NCI-H748 (cell line): ENCODE measurements at regions not wholly inside any gene's neighbourhood (a gene's known extent, or its start where the extent isn't known, plus 50 kb on each side); places are given as distances from the start of the nearest gene placed in this dataset.
A peak's percentile ranks its signal among the peaks of the same experiment; 100 is the strongest.

Source experiments
- DNase-seq: peaks from one replicate; lab custom pipeline; 2025; ENCODE audit not compliant: unreplicated experiment; lab: John Stamatoyannopoulos, UW

DNA sequence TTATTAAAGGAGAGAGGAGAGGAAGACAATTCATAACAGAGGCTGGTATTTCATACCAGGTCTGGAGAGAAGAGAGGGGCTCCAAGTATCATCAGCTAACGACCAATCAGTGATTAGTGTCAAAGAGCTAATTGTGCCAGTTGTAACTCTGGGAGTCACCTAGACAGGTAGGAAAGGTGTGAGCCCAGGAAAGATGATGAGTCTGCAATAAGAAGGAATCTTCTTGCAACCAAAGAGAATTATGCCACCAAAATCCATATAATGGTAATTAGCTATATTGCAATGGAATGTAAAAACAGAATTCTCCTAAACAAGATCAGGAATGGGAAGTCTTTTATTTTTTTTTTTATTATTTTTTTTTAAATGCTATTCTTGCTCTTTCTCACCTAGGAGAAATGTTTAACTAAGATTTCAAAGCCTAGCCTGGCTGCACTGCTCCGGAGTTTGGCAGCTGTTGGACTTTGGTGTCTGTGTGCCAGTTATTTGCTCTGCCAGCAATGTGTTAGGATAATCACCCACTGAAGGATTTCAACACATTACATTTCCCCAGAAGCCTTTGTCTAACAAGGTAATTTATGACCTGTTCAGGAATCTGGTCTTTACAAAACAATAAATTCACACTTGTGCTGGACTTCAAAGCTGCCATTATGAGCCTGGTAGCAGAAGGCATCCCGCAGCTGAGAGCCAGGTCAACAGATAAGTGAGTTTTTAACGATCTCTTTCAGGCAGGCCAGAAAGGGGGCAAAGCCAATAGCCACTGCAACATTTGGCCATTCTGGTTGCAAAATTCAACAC, 89.4 kb downstream of the FOXB1 start:
- peak; percentile 17 for DNase-seq

DNA sequence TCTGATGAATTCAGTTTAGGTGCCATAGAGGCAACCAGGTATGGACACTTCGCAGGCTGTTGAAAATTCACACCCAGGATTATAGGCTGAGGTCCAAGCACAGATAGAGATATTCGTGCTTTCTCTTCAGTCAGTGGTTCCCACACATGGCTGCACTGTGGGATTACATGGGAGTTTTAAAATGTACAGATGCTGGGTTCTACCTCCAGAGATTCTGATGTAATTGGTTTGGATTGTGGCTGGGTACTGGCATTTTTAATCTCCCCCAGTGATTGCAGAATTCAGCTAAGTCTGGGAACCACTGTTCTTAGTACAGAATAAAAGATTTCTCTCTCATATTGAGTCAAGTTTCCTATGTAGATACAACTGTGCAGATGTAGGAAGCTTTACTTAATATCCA, 91.6 kb downstream of the FOXB1 start:
- no peak for DNase-seq

DNA sequence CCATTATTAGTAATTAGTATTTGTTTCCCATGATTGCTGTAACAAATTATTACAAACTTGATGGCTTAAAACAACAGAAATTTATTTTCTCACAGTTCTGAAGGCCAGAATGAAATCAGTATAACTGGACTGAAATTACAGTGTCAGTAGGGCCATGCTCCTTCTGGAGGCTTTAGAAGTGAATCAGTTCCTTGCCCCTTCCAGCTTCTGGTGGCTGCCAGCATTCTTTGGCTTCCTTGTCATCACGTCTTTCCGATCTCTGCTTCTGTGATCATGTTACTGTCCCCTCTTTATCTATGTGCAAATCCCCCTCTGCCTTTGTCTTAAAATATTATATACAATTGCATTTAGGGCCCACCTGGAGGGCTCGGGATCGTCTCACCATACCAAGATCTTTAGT, 92.0 kb downstream of the FOXB1 start:
- no peak for DNase-seq

DNA sequence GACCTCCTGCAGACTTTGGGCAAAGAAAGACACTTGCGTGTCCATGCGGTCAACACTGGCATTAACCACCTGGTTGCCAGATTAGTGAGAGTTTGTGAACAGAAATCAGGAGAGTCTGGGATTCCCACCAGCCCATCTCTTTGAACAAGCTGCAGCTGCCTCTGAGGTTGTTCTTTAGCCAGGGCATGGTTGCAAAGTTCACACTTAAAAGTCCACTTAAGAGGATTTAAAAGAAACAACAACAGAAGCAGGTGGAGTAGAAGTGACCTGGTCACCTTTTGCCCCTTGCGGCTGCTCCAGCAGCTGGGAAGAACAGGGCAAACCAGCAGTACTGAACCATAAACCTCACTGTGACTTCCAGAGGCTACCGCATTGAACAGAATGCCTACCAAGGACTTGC, 97.3 kb downstream of the FOXB1 start:
- DNase-seq = no peak

DNA sequence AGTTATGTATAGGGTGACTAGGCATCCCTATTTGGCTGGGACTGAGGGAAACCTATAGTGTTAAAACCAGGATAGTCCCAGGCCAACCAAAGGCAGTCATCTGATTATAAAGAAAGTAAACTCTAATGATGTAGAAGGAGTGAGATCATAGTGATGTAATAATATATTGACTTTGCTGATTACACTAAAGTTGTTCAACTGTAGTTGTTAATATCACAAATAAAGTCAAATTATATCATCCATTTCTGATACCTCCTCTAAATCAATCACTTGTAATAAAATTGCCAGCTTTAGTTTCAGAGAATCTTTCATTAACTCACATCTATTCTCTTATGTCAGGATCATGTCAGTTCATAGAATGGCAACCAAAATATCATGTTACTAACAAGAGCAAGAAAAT, 98.6 kb downstream of the FOXB1 start:
- DNase-seq = no peak

DNA sequence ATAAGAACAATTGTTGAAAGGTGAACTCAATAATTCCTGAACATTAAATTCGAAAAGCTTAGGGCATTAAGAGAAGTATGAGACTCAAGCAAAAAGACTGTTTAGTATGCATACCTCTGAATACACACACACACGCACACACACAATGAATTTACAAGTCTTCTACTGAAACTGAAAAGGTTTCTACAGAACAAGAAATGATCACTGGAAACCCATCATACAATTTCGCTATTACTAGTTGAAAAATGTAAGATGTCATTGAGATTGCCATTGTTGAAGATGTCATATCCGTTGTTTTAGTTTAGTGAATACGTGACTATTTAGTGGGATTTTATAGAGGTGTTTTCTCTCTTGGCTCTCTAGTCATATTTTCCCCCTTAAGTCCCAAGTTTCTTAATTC, 106.8 kb downstream of the FOXB1 start:
- DNase-seq = no peak

DNA sequence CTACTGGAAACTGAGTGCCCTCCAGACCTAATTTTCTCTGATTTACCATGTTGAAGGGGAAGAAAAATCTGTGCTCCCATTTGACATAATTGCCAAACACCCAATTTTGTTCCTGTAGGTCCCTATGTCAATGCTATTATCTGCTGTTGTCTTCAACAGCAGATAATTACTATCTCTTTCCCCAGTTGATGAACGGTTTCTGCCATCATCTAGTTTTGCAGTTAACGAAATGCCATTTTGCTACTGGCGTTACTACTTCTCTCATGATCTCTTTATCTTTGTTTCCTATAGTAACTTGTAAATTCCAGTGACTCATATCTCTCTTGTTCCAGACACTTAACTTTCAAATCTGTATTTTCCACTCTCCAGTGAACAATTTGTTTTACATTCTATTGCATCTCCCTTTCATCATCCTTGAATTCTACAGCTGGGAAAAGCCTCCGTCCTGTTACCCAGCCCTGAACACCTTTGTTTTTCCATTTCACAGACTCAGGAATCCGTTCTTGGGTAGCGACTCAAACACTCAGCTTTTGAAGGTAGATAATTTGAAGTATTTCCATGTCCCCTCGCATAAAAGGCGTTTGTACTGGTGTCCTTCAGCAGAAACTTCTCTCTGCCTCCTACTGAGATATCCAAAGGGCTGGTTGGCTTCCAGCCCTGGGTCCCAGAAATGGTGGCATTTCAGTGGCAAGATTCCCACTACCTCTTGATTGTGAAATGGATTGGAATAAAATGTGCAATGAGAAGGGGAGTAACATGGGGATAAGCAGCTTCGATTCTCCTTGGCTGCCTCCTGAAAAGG, 111.7 kb downstream of the FOXB1 start:
- DNase-seq = peak; percentile 11

DNA sequence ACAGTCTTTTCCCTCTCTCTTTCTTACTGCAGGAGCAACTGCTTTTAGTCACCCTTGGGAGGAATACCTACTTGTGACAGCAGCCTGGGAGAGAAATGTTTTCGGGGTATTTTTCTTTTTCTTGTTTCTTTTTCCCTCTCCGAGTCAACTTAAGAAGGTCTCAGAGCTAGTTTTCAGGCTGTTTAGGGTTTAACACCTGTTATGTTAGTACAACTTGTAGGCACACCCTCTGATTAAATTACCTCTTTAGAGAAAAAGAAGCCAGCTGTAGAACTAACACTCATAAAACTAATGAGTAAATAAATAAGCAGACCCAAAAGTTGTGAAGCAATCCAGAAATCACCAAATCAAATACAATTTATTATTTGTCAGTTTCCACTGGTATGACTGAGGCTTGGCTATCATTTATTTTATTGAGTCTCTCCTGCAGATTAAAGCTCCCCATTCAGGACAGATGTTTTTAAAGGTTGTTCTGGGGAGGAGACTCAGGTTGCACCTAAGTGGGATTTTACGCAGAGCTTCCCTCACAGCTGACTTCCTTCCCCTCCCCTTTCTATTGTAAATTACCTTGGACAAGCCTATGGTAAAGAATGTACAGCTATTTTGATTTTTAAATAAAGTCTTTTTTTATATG, 112.5 kb downstream of the FOXB1 start:
- peak; percentile 41 for DNase-seq

DNA sequence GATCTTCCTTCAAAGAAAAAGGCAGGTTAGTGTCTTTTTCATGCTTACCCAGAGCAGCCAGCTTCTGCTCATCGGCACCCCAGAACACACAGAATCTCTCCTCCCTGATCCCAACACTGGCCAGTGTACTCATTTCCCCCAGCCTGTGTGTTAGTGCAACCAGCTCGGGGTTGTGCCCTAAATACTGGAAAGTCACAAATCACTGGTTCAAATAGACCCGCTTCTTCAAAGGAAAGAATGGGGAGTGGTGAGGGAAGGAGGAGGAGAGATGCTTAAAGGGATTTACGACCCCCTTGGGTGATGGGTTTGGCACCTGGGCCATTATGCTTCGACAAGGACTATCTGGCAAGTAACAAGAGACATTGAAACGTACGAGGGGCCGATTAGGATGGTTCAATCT, 114.0 kb downstream of the FOXB1 start:
- peak; percentile 72 for DNase-seq

DNA sequence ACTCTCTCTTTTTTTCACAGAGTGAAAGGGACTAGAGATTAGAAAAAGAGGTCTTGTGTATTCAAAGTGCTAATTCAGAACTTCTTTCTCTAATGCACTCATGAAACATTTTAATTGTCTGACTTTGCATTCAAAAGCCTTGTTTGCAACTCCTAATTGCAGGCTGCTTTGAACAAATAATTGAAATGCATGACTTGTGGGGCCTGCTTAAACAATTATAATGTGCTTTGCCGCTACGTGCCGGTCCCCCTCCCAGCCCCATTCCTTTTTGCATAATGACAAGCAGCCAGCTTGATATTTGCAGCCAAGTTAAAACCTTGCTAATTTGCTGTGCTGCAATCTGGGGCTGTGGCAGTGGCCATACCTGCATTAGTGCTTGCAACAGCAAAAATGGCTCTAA, 114.5 kb downstream of the FOXB1 start:
- DNase-seq = peak; percentile 68

DNA sequence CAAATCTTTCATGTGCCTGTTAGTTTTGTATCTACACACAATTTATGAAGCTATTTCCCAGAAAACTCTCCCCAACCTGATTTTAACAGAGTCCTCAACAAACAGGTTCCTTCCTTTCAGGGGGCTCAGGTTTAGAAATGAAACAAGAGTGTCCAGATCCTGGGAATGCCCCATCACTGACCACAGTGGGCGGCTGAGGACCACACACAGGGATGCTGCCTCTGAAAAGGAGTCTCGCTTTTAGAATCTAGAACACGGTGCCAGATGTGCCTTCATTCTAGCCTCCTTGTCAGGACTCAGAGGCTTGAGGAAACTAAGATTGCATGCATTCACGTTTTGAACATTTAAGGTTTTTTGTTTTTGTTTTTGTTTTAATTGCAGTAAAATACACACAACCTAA, 115.0 kb downstream of the FOXB1 start:
- no peak for DNase-seq

DNA sequence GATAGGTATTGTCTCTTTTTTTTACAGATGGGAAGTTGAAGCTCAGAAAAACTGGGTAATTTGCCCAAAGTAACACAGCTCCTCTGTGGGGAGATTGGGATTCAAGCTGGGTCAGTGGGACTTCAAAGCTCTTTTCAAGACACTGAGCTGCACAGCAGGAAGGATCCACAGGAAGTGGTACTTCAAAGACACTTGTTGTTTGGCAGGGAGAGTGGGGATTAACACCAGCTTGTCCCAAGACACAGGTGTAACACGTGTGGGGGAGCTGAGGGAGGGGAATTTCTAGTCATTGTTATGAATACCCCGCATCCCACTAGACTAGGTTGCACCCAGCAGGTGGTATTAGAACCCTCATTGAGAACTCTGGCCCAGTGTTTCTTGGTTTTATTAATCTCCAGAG, 116.0 kb downstream of the FOXB1 start:
- peak; percentile 22 for DNase-seq

DNA sequence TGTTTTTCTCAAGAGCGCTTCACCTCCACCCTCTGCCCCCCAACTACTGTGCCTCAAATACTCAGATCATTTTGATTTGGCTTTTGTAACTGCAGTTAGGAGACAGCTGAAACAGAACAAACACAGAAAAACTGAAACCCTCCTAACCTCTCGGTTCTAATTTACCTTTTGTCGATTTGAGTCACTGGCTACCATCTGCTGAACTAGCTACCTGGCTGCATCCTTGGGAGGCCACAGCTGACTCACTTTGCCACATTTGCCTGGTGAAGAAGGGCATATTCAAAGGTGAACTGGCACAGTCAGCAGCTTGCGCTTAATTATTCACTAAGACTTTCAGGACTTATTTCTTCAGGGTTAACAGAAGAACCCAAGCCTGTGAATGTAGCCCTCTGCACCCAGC, 117.7 kb downstream of the FOXB1 start:
- DNase-seq = no peak

DNA sequence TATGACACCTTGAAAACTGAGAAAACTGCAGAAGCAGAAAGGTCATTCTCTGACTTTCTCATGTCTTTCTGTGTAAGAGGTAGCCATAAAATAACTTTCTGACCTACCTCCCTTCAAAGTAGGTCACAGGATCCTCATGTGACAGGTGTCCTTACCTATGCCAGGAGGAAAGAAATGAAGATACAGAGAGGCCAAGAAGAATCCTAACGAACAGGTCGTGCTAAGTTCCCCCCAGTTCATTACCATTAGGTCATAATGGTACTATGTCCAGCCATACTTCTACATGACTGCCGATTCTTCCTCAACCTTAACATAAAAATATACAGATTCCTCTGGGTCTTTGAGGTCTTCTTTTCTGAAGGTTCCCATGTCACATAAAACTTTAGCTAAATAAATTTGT, 118.6 kb downstream of the FOXB1 start:
- no peak for DNase-seq

DNA sequence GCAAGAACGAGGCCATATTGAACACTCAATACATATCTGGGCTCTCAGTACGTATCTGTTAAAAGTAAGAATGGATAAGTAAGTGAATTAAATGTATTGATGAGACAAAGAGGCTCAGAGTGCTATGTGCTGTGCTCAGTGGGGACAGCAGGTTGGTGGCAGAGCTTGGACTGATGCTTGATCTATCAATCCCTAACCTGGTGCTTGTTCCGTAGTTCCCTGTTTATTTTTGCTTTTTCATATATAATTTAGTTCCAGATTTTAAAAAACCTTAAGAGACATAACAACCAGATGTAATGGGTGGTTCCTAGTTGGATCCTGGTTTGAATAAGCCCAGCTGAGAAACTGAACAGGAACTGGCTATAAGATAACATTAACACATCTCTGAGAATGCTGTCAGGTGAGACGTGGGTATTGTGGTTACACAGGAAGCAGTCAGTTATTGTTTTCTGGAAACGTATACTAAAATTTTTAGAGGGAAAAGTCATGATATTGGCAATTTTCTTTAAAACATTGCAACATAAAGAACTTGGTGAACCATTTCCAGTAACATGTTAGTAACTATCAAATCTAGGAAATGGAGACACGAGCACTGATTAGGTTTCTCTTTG, 120.5 kb downstream of the FOXB1 start:
- no peak for DNase-seq

DNA sequence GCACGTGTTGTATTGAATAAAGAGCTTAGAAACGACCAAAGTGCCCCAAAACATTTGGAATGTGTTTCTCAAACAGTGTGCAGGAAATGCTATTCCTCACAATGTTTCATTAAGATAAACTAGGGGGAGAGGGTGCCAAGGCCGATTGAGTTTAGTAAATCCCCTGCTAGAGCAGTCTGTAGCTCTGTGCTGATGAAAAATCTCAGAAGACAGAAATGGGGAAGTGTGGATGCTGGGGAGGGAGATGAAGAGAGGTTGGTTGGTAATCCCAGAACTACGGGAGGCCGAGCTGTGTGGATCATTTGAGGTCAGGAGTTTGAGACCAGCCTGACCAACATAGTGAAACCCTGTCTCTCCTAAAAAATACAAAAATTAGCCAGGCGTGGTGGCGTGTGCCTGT, 121.2 kb downstream of the FOXB1 start:
- no peak for DNase-seq

DNA sequence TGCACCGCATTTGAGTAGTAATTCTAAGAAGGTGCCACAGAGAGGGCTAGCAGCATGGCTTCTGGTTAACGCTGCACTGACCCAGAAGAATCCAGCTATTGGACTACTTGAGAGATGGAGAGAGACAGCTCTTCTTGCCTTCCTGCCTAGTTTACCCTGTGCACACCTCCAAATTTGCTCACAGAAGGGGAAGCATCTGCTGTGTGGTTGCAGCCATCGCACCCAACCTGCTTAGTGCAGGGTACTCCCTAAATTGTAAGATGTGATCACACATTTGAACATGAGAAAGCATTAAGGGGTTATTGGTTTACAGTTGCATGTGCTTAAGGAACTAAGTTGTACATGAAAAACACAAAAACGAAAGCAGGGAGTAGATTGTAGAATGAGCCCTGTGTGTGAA, 122.1 kb downstream of the FOXB1 start:
- no peak for DNase-seq

DNA sequence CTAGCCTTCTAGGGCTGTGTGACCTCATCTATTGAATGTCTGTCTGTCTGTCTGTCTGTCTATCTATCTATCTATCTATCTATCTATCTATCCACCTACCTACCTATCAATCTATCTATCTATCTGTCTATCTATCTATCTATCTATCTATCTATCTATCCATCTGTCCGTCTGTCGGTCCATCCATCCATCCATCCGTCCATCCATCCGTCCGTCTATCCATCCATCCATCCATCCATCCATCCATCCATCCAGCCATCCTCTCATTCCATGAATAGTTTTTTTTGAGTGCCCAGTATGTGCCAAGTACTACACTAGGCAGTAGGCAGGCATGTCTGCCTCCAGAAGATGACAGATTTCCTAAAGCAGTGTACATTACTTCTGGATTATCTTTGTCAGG, 122.5 kb downstream of the FOXB1 start:
- DNase-seq = no peak

DNA sequence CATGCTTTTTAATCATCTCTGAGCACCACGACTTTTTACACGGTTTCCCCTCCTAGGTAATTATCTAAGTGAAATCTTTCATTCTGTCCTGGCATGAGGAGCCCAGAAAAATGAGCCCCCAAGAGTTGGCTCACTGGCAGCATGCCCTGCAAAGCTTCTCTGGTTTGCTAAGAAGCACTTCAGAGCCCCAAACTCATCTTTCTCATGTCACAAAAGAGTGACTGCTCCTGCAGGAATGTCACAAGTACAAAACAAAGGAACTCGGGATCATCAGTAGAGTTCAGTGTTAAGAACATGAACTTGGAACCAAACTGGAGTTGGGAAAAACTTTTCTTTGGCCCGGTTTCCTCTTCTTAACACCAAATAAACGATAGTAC, 123.9 kb downstream of the FOXB1 start:
- DNase-seq = no peak

DNA sequence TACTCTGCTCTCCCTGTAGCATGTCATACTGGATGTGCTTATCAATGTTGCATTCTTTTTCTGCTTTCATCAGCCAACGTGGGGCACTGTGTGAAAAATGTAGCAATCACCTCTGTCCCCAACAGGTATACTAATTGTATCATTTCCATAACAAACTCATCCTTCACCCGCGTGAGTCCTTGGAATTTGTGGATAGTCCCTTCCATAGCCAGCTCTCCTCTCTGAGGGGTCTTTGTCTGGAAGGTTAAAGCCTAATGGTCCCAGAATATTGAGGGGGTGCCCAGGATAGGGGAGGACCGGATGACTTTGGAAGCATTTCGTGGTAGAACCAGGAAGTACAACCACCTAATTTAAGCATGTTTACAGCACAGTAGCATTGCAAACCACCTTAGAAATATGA, 124.6 kb downstream of the FOXB1 start:
- DNase-seq = no peak

DNA sequence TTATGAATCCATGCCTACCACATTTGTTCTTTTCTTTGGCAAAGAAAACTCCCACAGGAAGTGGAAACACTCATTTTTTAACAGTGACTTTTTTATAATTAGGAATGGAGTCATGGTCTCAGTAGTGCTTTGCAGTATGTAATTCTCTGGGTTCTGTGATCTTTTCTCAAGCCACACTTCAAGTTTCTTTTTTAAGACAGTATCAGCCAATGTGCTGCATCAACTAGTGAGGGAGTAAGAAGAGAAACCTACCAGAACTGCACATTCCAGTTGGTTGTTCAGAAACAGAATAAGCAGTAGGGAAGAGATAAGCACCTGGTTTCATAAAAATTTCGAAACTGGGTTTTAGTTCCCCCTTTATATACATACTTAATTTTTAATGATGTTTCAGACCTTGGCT, 126.3 kb downstream of the FOXB1 start:
- no peak for DNase-seq

DNA sequence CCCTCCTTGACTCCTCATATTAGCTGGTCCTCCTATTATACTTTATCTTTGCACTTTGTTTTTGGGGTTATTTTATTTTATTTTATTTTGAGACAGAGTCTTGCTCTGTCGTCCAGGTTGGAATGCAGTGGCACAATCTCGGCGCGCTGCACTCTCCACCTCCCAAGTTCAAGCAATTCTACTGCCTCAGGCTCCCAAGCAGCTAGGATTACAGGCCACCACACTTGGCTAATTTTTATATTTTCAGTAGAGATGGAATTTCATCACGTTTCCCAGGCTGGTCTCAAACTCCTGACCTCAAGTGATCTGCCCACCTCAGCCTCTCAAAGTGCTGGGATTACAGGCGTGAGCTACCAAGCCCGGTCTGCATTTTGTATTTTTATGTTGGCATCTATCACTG, 126.7 kb downstream of the FOXB1 start:
- no peak for DNase-seq
